HCT116 (cell line): ENCODE measurements at regions not wholly inside any gene's neighbourhood (a gene's known extent, or its start where the extent isn't known, plus 50 kb on each side); places are given as distances from the start of the nearest gene placed in this dataset.

Experiments used
- ATAC-seq: fragments of 200-7000 bp; cut with Tn5 transposase; 2 replicates; pipeline ENCODE4 v1.9.1; 2020; ENCODE audit warnings: mild to moderate bottlenecking, moderate library complexity
- BruUV-seq: library from RNA; stranded (reverse); fragments of 400-500 nt; replicated peaks from 2 replicates; lab custom pipeline; 2021; lab: Mats Ljungman, UMichigan
- CTCF ChIA-PET: fragments of 300-600 bp; sonication (Branson Sonifier 250); formaldehyde crosslinking; loops from one replicate; lab custom pipeline; 2021; ENCODE audit warnings: antibody characterized with exemption; lab: Charles Lee
- POLR2A ChIA-PET: fragments of 300-600, 350-600 bp; sonication (Branson Sonifier 250); formaldehyde crosslinking; loops from one replicate; lab custom pipeline; 2021; ENCODE audit warnings: antibody characterized with exemption; lab: Charles Lee
- RAD21 ChIA-PET, 2 experiments: fragments of 300-600 bp; sonication (Branson Sonifier 250); formaldehyde crosslinking; loops; one replicate each; lab custom pipeline; 2023; ENCODE audit warnings: low total read pairs in 2 of 2; ENCODE audit not compliant: uncharacterized antibody in 2 of 2, unreplicated experiment in 2 of 2, low non-redundant PET in 1 of 2; lab: Charles Lee
- DNase-seq: peaks from one replicate; pipeline ENCODE4 v3.0.0-alpha.2; 2010; ENCODE audit warnings: low read depth, low spot score
- H2AFZ ChIP-seq: fragments of 200-600 bp; shearing (Covaris generic), sonication (generic); 2 replicates; pipeline ENCODE4 v1.6.1; 2017; ENCODE audit warnings: low read depth, mixed run types, mixed read lengths, antibody characterized with exemption, low read length; ENCODE audit not compliant: poor library complexity, severe bottlenecking
- H3K27ac ChIP-seq: 2 replicates; pipeline ENCODE4 v1.5.1; 2012; ENCODE audit warnings: low read depth, low read length
- H3K27me3 ChIP-seq: fragments of 200-600 bp; sonication (generic); 2 replicates; pipeline ENCODE4 v1.6.1; 2016; ENCODE audit warnings: mixed run types, low read length, mixed read lengths; ENCODE audit not compliant: insufficient read depth
- H3K36me3 ChIP-seq, 2 experiments: fragments of 200-500 bp in 1 of 2; fragments of 200-600 bp in 1 of 2; sonication (Bioruptor generic) in 1 of 2; sonication (generic) in 1 of 2; 2 replicates each; pipeline versions ENCODE4 v1.5.1 to v1.6.1; 2014 to 2016; ENCODE audit warnings: low read length in 2 of 2, inconsistent platforms in 1 of 2, mixed read lengths in 1 of 2, mixed run types in 1 of 2; ENCODE audit not compliant: insufficient read depth in 2 of 2, control insufficient read depth in 1 of 2
- H3K4me1 ChIP-seq, 2 experiments: fragments of 200-600 bp in 1 of 2; sonication (generic) in 1 of 2; 2 replicates each; pipeline versions ENCODE4 v1.5.1 to v1.6.1; 2012 to 2017; ENCODE audit warnings: low read length in 2 of 2, inconsistent platforms in 1 of 2, mild to moderate bottlenecking in 1 of 2, mixed read lengths in 1 of 2, mixed run types in 1 of 2, moderate library complexity in 1 of 2; ENCODE audit not compliant: insufficient read depth in 2 of 2, control insufficient read depth in 1 of 2
- H3K4me2 ChIP-seq: fragments of 200-600 bp; sonication (generic); 2 replicates; pipeline ENCODE4 v1.6.1; 2017; ENCODE audit warnings: mixed run types, low read length, mixed read lengths
- H3K4me3 ChIP-seq, 2 experiments: fragments of 200-600 bp in 1 of 2; sonication (generic) in 1 of 2; replicated peaks in 1 of 2; 2 replicates each; pipeline ENCODE4 v1.5.1; 2011 to 2016; ENCODE audit warnings: low read length in 2 of 2, control low read depth in 1 of 2, low read depth in 1 of 2, mild to moderate bottlenecking in 1 of 2, mixed read lengths in 1 of 2, mixed run types in 1 of 2
- H3K79me2 ChIP-seq: fragments of 200-600 bp; sonication (generic); 2 replicates; pipeline ENCODE4 v1.6.1; 2017; ENCODE audit warnings: mild to moderate bottlenecking, mixed run types, low read length, moderate library complexity, mixed read lengths; ENCODE audit not compliant: insufficient read depth
- H3K9ac ChIP-seq: fragments of 200-600 bp; sonication (generic); 2 replicates; pipeline ENCODE4 v1.6.1; 2016; ENCODE audit warnings: low read length, mixed read lengths
- H3K9me2 ChIP-seq: fragments of 200-600 bp; sonication (generic), shearing (Covaris generic); 2 replicates; pipeline ENCODE4 v1.6.1; 2017; ENCODE audit warnings: mixed run types, mild to moderate bottlenecking, moderate library complexity; ENCODE audit not compliant: insufficient read depth
- H3K9me3 ChIP-seq, 2 experiments: fragments of 200-500 bp in 1 of 2; fragments of 200-600 bp in 1 of 2; sonication (Bioruptor generic) in 1 of 2; sonication (generic) in 1 of 2; 2 replicates each; pipeline ENCODE4 v1.6.1; 2014 to 2017; ENCODE audit warnings: low read length in 2 of 2, mixed read lengths in 2 of 2, inconsistent platforms in 1 of 2, low read depth in 1 of 2, mild to moderate bottlenecking in 1 of 2, mixed run types in 1 of 2, moderate library complexity in 1 of 2; ENCODE audit not compliant: control insufficient read depth in 1 of 2, insufficient read depth in 1 of 2
- H4K20me1 ChIP-seq: fragments of 200-600 bp; sonication (generic), shearing (Covaris generic); 2 replicates; pipeline ENCODE4 v1.6.1; 2017; ENCODE audit warnings: mixed run types, mild to moderate bottlenecking, moderate library complexity; ENCODE audit not compliant: insufficient read depth
- CBX3 ChIP-seq: IDR thresholded peaks from 2 replicates; pipeline ENCODE4 v1.6.1; 2012; ENCODE audit warnings: low read depth
- CEBPB ChIP-seq: IDR thresholded peaks from 2 replicates; pipeline ENCODE4 v1.6.1; 2012; ENCODE audit warnings: low read depth
- EGR1 ChIP-seq: IDR thresholded peaks from 2 replicates; pipeline ENCODE4 v1.6.1; 2012; ENCODE audit warnings: low read depth
- EZH2 ChIP-seq: fragments of 200-600 bp; sonication (generic); IDR thresholded peaks from 2 replicates; pipeline ENCODE4 v1.6.1; 2017; ENCODE audit warnings: antibody characterized with exemption, mixed run types
- EZH2phosphoT487 ChIP-seq: fragments of 200-600 bp; IDR thresholded peaks from 2 replicates; pipeline ENCODE4 v1.6.1; 2018; ENCODE audit warnings: antibody characterized with exemption, borderline replicate concordance
- JUND ChIP-seq: IDR thresholded peaks from 2 replicates; pipeline ENCODE4 v1.6.1; 2012
- POLR2A ChIP-seq: IDR thresholded peaks from 2 replicates; pipeline ENCODE4 v1.7.0; 2011; ENCODE audit warnings: borderline replicate concordance; ENCODE audit not compliant: insufficient read depth, insufficient read length; ENCODE audit errors: extremely low read depth
- POLR2AphosphoS5 ChIP-seq: IDR thresholded peaks from 2 replicates; pipeline ENCODE4 v1.6.1; 2011; ENCODE audit warnings: mild to moderate bottlenecking, low read depth, low read length, moderate library complexity
- RAD21 ChIP-seq: IDR thresholded peaks from 2 replicates; pipeline ENCODE4 v1.6.1; 2012; ENCODE audit warnings: low read depth, mild to moderate bottlenecking
- TCF7L2 ChIP-seq: IDR thresholded peaks from 2 replicates; pipeline ENCODE4 v1.7.0; 2011; ENCODE audit warnings: borderline replicate concordance, inconsistent platforms; ENCODE audit not compliant: insufficient read depth, insufficient read length; ENCODE audit errors: extremely low read depth
- YY1 ChIP-seq: IDR thresholded peaks from 2 replicates; pipeline ENCODE4 v1.6.1; 2011; ENCODE audit warnings: low read length, low read depth, moderate library complexity, mild to moderate bottlenecking; ENCODE audit not compliant: insufficient replicate concordance; ENCODE audit errors: extremely low read depth
- ZFX ChIP-seq: fragments of 450-650 bp; IDR thresholded peaks from 2 replicates; pipeline ENCODE4 v1.6.1; 2017
- ZNF274 ChIP-seq: fragments of 200-500 bp; sonication (Bioruptor generic); IDR thresholded peaks from 2 replicates; pipeline ENCODE4 v1.6.1; 2014; ENCODE audit warnings: mild to moderate bottlenecking, low read depth, low read length, inconsistent platforms
- intact Hi-C: fragments of 100-400 bp; cut with micrococcal nuclease; formaldehyde crosslinking; loops from 2 replicates; pipeline ENCODE4 v1.10.0; 2022
- TF ChIP-seq, protein P1 (sequence below), 3 experiments: fragments of 200-600 bp in 1 of 3; sonication (generic) in 1 of 3; IDR thresholded peaks in 2 of 3; conservative IDR thresholded peaks in 1 of 3; 2 replicates each; pipeline ENCODE4 v1.5.1; 2012 to 2017; ENCODE audit warnings: low read depth in 2 of 3, low read length in 2 of 3, antibody characterized with exemption in 1 of 3, borderline replicate concordance in 1 of 3, control low read depth in 1 of 3, mild to moderate bottlenecking in 1 of 3, mixed read lengths in 1 of 3, mixed run types in 1 of 3, moderate library complexity in 1 of 3; ENCODE audit not compliant: insufficient read depth in 1 of 3
- TF ChIP-seq, protein P2 (sequence below): IDR thresholded peaks from 2 replicates; pipeline ENCODE4 v1.6.1; 2012; ENCODE audit warnings: low read depth
- TF ChIP-seq, protein P3 (sequence below): IDR thresholded peaks from 2 replicates; pipeline ENCODE4 v1.6.1; 2011; ENCODE audit warnings: mild to moderate bottlenecking, low read length, moderate library complexity; ENCODE audit not compliant: insufficient replicate concordance; ENCODE audit errors: extremely low read depth
- TF ChIP-seq, protein P4 (sequence below): IDR thresholded peaks from 2 replicates; pipeline ENCODE4 v1.6.1; 2012

DNA sequence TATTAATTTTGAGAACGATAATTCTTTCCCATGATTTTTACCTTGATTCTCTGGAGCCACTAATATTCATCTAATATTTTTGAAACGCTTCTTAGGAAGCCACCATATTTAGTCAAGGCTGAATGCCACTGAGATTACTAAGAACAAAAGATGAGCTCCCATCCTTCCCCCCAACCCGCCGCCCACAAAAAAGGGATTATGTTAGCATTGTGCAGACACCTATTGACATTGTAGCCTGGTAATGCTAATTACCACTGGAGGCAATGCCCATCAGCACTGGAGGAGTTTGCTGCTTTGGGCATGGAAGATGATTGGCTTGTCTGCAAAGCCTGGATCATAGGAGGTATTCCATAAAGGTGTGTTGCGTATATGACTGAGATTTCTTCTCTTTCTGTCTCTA lies 739.1 kb upstream of the WWC1 start:
- Histone ChIP-seq H3K27me3 (no peaks in the 10 kb centered on the region), H4K20me1 (no peaks in the 10 kb centered on the region), H3K9me2 (no peaks in the 10 kb centered on the region), H3K36me3 (no peaks in the 10 kb centered on the region), H3K9me3 (no peaks in the 10 kb centered on the region), H3K4me3 (no peak overlapping the region), H2AFZ (no peak overlapping the region), H3K4me2 (no peak overlapping the region), H3K9ac (no peak overlapping the region), H3K27ac (no peak overlapping the region), H3K79me2 (no peaks in the 10 kb centered on the region), H3K4me1 (no peaks in the 10 kb centered on the region)
- BruUV-seq = no TSS peak
- intact Hi-C loops = no loop called here
- no peak for TF ChIP-seq JUND
- no peak for TF ChIP-seq ZFX
- TF ChIP-seq TCF7L2 = no peak
- TF ChIP-seq EGR1 = no peak
- TF ChIP-seq, protein P1, sequence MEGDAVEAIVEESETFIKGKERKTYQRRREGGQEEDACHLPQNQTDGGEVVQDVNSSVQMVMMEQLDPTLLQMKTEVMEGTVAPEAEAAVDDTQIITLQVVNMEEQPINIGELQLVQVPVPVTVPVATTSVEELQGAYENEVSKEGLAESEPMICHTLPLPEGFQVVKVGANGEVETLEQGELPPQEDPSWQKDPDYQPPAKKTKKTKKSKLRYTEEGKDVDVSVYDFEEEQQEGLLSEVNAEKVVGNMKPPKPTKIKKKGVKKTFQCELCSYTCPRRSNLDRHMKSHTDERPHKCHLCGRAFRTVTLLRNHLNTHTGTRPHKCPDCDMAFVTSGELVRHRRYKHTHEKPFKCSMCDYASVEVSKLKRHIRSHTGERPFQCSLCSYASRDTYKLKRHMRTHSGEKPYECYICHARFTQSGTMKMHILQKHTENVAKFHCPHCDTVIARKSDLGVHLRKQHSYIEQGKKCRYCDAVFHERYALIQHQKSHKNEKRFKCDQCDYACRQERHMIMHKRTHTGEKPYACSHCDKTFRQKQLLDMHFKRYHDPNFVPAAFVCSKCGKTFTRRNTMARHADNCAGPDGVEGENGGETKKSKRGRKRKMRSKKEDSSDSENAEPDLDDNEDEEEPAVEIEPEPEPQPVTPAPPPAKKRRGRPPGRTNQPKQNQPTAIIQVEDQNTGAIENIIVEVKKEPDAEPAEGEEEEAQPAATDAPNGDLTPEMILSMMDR (IDR thresholded peaks at IDR 0.05 in 2 of 3, conservative IDR thresholded peaks at IDR 0.05 in 1 of 3; ENCODE audit: borderline replicate concordance in 1 of 3, insufficient read depth in 1 of 3, low read depth in 2 of 3, low read length in 2 of 3) = no peak
- no peak for TF ChIP-seq CBX3
- TF ChIP-seq, protein P2, sequence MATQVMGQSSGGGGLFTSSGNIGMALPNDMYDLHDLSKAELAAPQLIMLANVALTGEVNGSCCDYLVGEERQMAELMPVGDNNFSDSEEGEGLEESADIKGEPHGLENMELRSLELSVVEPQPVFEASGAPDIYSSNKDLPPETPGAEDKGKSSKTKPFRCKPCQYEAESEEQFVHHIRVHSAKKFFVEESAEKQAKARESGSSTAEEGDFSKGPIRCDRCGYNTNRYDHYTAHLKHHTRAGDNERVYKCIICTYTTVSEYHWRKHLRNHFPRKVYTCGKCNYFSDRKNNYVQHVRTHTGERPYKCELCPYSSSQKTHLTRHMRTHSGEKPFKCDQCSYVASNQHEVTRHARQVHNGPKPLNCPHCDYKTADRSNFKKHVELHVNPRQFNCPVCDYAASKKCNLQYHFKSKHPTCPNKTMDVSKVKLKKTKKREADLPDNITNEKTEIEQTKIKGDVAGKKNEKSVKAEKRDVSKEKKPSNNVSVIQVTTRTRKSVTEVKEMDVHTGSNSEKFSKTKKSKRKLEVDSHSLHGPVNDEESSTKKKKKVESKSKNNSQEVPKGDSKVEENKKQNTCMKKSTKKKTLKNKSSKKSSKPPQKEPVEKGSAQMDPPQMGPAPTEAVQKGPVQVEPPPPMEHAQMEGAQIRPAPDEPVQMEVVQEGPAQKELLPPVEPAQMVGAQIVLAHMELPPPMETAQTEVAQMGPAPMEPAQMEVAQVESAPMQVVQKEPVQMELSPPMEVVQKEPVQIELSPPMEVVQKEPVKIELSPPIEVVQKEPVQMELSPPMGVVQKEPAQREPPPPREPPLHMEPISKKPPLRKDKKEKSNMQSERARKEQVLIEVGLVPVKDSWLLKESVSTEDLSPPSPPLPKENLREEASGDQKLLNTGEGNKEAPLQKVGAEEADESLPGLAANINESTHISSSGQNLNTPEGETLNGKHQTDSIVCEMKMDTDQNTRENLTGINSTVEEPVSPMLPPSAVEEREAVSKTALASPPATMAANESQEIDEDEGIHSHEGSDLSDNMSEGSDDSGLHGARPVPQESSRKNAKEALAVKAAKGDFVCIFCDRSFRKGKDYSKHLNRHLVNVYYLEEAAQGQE = no peak
- no peak for TF ChIP-seq EZH2phosphoT487
- TF ChIP-seq CEBPB = no peak
- TF ChIP-seq ZNF274 = no peak
- TF ChIP-seq POLR2A = no peak
- TF ChIP-seq YY1 = no peak
- no peak for TF ChIP-seq EZH2
- TF ChIP-seq POLR2AphosphoS5 = no peak
- TF ChIP-seq, protein P3, sequence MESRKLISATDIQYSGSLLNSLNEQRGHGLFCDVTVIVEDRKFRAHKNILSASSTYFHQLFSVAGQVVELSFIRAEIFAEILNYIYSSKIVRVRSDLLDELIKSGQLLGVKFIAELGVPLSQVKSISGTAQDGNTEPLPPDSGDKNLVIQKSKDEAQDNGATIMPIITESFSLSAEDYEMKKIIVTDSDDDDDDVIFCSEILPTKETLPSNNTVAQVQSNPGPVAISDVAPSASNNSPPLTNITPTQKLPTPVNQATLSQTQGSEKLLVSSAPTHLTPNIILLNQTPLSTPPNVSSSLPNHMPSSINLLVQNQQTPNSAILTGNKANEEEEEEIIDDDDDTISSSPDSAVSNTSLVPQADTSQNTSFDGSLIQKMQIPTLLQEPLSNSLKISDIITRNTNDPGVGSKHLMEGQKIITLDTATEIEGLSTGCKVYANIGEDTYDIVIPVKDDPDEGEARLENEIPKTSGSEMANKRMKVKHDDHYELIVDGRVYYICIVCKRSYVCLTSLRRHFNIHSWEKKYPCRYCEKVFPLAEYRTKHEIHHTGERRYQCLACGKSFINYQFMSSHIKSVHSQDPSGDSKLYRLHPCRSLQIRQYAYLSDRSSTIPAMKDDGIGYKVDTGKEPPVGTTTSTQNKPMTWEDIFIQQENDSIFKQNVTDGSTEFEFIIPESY = no peak
- TF ChIP-seq, protein P4, sequence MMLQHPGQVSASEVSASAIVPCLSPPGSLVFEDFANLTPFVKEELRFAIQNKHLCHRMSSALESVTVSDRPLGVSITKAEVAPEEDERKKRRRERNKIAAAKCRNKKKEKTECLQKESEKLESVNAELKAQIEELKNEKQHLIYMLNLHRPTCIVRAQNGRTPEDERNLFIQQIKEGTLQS = no peak
- no peak for TF ChIP-seq RAD21
- CTCF ChIA-PET = no interaction called here
- RAD21 ChIA-PET = no interaction called here
- DNase-seq (no peak), ATAC-seq (no peak)
- POLR2A ChIA-PET = no interaction called here
